Ovary (tissue), 3 donors: ENCODE measurements at regions not wholly inside any gene's neighbourhood (a gene's known extent, or its start where the extent isn't known, plus 50 kb on each side); places are given as distances from the start of the nearest gene placed in this dataset.

Source experiments
- CTCF ChIP-seq, 3 donors: fragments of 450-650 bp in 2 of 3; fragments of 200-600 bp in 1 of 3; IDR thresholded peaks; one replicate each; pipeline versions ENCODE4 v1.5.1 to v1.8.0; 2016 to 2022; ENCODE audit warnings: antibody characterized with exemption in 3 of 3, mild to moderate bottlenecking in 1 of 3
- EP300 ChIP-seq: sonication (generic); formaldehyde crosslinking; IDR thresholded peaks from one replicate; pipeline ENCODE4 v1.6.1; 2017; ENCODE audit warnings: antibody characterized with exemption
- donor health status: DM: no; HTN: no; CAD: no.

- TF ChIP-seq CTCF (IDR thresholded peaks at IDR 0.05) (no peak), EP300 (no peak)
These were observed 213.8 kb upstream of the LDB2 start for GRCh38 chr4:17112292-17112659.
